Glutamatergic neuron (in vitro differentiated cells): ENCODE measurements at regions not wholly inside any gene's neighbourhood (a gene's known extent, or its start where the extent isn't known, plus 50 kb on each side); places are given as distances from the start of the nearest gene placed in this dataset.

ENCODE experiments used
- DNase-seq: peaks from one replicate; pipeline ENCODE4 v3.0.0; 2022
- H3K27ac Mint-ChIP-seq: one replicate; pipeline ENCODE4 v1.8.0; 2020; ENCODE audit warnings: mild to moderate bottlenecking, mixed read lengths, inconsistent platforms; ENCODE audit not compliant: unreplicated experiment
- H3K27me3 Mint-ChIP-seq: one replicate; pipeline ENCODE4 v1.8.0; 2020; ENCODE audit warnings: mild to moderate bottlenecking, moderate library complexity, mixed read lengths, inconsistent platforms; ENCODE audit not compliant: unreplicated experiment
- H3K36me3 Mint-ChIP-seq: one replicate; pipeline ENCODE4 v1.8.0; 2020; ENCODE audit warnings: mild to moderate bottlenecking, mixed read lengths, inconsistent platforms; ENCODE audit not compliant: unreplicated experiment
- H3K4me1 Mint-ChIP-seq: one replicate; pipeline ENCODE4 v1.8.0; 2020; ENCODE audit warnings: mild to moderate bottlenecking, low read depth, mixed read lengths, inconsistent platforms; ENCODE audit not compliant: unreplicated experiment
- H3K4me3 Mint-ChIP-seq: one replicate; pipeline ENCODE4 v1.8.0; 2020; ENCODE audit warnings: mild to moderate bottlenecking, mixed read lengths, inconsistent platforms; ENCODE audit not compliant: unreplicated experiment
- H3K9me3 Mint-ChIP-seq: one replicate; pipeline ENCODE4 v1.8.0; 2020; ENCODE audit warnings: mild to moderate bottlenecking, moderate library complexity, mixed read lengths, inconsistent platforms; ENCODE audit not compliant: unreplicated experiment
- TF ChIP-seq, protein P1 (sequence below): fragments of 200-600 bp; sonication (generic); IDR thresholded peaks from one replicate; pipeline ENCODE4 v1.5.0; 2021; ENCODE audit not compliant: partially characterized antibody, unreplicated experiment

DNA sequence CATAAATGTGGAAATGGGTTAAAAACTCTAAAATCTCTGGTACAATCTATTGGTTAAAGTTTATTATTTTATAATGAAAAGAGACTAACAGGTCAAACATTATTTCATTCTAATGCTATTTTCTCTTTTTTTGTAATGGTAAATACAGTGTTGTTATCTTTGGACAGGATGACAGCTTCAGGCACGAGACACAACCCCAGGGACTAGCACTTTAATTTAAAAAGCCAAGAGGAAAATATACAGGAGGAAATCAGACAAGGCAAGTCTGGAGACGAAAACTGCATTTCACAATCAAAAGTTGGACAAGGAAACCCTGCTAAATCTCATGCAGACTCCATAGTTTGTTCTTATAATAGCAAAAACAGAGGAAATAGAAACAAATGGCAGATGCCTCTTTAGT is 589.1 kb upstream of the CDH8 start:
- TF ChIP-seq, protein P1, sequence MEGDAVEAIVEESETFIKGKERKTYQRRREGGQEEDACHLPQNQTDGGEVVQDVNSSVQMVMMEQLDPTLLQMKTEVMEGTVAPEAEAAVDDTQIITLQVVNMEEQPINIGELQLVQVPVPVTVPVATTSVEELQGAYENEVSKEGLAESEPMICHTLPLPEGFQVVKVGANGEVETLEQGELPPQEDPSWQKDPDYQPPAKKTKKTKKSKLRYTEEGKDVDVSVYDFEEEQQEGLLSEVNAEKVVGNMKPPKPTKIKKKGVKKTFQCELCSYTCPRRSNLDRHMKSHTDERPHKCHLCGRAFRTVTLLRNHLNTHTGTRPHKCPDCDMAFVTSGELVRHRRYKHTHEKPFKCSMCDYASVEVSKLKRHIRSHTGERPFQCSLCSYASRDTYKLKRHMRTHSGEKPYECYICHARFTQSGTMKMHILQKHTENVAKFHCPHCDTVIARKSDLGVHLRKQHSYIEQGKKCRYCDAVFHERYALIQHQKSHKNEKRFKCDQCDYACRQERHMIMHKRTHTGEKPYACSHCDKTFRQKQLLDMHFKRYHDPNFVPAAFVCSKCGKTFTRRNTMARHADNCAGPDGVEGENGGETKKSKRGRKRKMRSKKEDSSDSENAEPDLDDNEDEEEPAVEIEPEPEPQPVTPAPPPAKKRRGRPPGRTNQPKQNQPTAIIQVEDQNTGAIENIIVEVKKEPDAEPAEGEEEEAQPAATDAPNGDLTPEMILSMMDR = no peak
- H3K36me3 Mint-ChIP-seq = no peaks in the 10 kb centered on the region

DNA sequence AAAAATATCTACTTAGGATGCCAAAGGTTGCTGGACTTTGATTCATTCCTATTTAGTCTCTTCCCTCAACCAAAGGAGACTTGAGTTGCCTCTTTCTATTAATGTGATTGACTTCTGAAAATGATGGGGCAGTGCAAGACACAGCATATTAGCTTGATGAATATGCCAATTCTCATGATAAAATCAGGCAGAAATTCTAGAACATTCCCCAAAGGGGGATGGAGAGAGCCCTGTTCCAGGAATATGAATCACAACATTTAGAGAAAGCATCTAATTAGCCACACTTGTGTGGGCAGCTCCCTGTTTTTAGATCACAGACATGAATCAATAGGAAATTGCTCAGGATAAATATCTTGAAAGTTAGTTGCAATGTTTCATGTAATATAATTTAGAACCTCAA is 584.0 kb upstream of the CDH8 start:
- H3K36me3 Mint-ChIP-seq = no peaks in the 10 kb centered on the region
- peaks cover 6% of the 10 kb centered on the region for H3K27me3 Mint-ChIP-seq
- TF ChIP-seq, protein P1 = no peak
- H3K9me3 Mint-ChIP-seq = no peaks in the 10 kb centered on the region
- no peak for DNase-seq
- no peaks in the 10 kb centered on the region for H3K4me1 Mint-ChIP-seq
- H3K4me3 Mint-ChIP-seq = no peak overlapping the region
- H3K27ac Mint-ChIP-seq = no peak overlapping the region

More for the DNA sequence above, 589.1 kb upstream of the CDH8 start:
- Mint-ChIP-seq H3K27ac (no peak overlapping the region), H3K9me3 (no peaks in the 10 kb centered on the region), H3K27me3 (no peaks in the 10 kb centered on the region), H3K4me3 (no peak overlapping the region), H3K4me1 (no peaks in the 10 kb centered on the region)
- no peak for DNase-seq

DNA sequence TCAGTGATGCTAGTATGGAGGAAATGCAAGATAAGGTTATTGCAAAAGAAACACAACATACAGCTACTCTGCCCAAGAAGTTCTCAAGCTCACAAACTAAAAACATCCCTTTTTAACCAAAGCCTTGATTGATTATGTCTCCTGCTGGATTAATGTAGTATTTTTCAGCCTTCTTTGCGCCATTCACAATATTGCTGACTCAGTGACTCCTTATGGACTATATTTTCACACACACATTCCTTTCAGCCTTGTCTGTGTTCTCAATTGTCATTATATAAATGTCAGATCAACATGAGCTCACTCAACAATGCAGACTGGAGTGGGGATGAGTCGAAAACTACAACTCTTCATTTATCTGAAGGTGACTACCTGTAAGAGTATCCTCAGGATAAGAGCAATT is 579.3 kb upstream of the CDH8 start:
- Mint-ChIP-seq H3K36me3 (no peaks in the 10 kb centered on the region), H3K4me3 (no peak overlapping the region), H3K27ac (no peak overlapping the region), H3K9me3 (no peaks in the 10 kb centered on the region), H3K4me1 (peaks cover under 1% of the 10 kb centered on the region), H3K27me3 (peaks cover 6% of the 10 kb centered on the region)
- no peak for DNase-seq
- TF ChIP-seq, protein P1 = no peak

DNA sequence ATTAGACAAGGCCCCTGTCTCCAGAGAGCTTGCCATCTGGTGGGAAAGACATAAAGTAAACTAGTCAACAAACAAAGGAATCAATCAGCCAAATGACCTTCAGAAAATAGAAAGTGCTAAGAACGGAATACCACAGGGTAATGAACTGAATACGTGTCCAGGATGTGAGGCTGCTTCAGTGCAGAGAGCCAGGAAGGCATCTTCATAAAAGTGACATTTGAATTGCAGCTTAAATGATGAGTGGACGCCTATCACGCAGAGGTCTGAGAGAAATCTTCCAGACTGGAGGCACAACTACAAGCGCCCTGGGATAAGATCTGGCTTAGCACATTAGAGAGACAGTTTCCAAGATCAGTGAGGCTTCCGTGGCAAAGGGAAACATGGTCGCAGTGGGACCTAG is 574.1 kb upstream of the CDH8 start:
- H3K27me3 Mint-ChIP-seq = no peaks in the 10 kb centered on the region
- H3K9me3 Mint-ChIP-seq = no peaks in the 10 kb centered on the region
- TF ChIP-seq, protein P1 = no peak
- no peak for DNase-seq
- H3K4me3 Mint-ChIP-seq = no peak overlapping the region
- peaks cover 7% of the 10 kb centered on the region for H3K4me1 Mint-ChIP-seq
- H3K36me3 Mint-ChIP-seq = no peaks in the 10 kb centered on the region
- H3K27ac Mint-ChIP-seq = peak overlapping the region; percentile 7

DNA sequence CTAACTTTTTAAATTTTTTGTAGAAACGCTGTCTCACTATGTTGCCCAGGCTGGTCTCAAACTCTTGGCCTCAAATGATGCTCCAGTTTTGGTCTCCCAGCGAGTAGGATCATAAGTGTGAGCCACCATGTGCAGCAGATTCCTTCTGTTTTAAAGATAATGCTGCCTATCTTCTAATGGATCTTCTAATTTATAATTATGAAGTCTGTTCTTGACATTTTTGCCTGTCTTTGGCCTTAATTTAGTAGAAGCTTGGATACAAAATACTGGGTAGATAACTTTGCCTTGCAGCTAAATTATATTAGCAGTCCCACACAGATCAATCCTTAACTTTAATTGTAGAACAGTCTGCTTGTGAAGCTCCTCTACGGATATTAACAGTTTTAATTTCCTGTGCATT is 566.6 kb upstream of the CDH8 start:
- no peak for DNase-seq
- H3K9me3 Mint-ChIP-seq = no peaks in the 10 kb centered on the region
- no peak overlapping the region for H3K27ac Mint-ChIP-seq
- H3K4me3 Mint-ChIP-seq = no peak overlapping the region
- peaks cover 2% of the 10 kb centered on the region for H3K27me3 Mint-ChIP-seq
- TF ChIP-seq, protein P1 = no peak
- H3K36me3 Mint-ChIP-seq = no peaks in the 10 kb centered on the region
- H3K4me1 Mint-ChIP-seq = no peaks in the 10 kb centered on the region
